Stimulated activated CD4-positive, alpha-beta T cell treated with anti-CD3 and anti-CD28 coated beads, Interleukin-15, amount 100 ng/mL, for 48 hours (primary cell): ENCODE measurements at regions not wholly inside any gene's neighbourhood (a gene's known extent, or its start where the extent isn't known, plus 50 kb on each side); places are given as distances from the start of the nearest gene placed in this dataset.

Source experiments
- DNase-seq, 2 donors: peaks; one replicate each; pipeline ENCODE4 v3.0.0-alpha.2; 2020; ENCODE audit warnings: low read depth in 2 of 2

- no peak for DNase-seq
These were observed 2151.6 kb downstream of the MRPL39 start for GRCh38 chr21:23455676-23456075.

GRCh38 chr21:23452384-23453083 lies 2154.7 kb downstream of the MRPL39 start:
- DNase-seq, result no peak

GRCh38 chr21:23445307-23445706 lies 2162.0 kb downstream of the MRPL39 start:
- no peak for DNase-seq

- DNase-seq, result no peak
These were observed 2169.2 kb downstream of the MRPL39 start for GRCh38 chr21:23438081-23438480.

- no peak for DNase-seq
These were observed 2204.3 kb downstream of the MRPL39 start for GRCh38 chr21:23402929-23403520.

GRCh38 chr21:23401278-23401677 lies 2206.0 kb downstream of the MRPL39 start:
- no peak for DNase-seq

- DNase-seq, result no peak
These were observed 2208.6 kb downstream of the MRPL39 start for GRCh38 chr21:23398726-23399125.

- no peak for DNase-seq
These were observed 2212.8 kb downstream of the MRPL39 start for GRCh38 chr21:23394458-23394857.

- DNase-seq, result no peak
These were observed 2222.6 kb downstream of the MRPL39 start for GRCh38 chr21:23384679-23385078.

- DNase-seq, result no peak
These were observed 2233.1 kb downstream of the MRPL39 start for GRCh38 chr21:23374155-23374554.

GRCh38 chr21:23356905-23357304 lies 2250.4 kb downstream of the MRPL39 start:
- DNase-seq, result no peak

GRCh38 chr21:23316190-23316589 lies 2291.1 kb downstream of the MRPL39 start:
- DNase-seq, result no peak

- DNase-seq, result no peak
These were observed 2298.5 kb downstream of the MRPL39 start for GRCh38 chr21:23308741-23309140.

GRCh38 chr21:23307065-23307464 lies 2300.2 kb downstream of the MRPL39 start:
- DNase-seq, result no peak

- DNase-seq, result no peak
These were observed 2294.1 kb downstream of the NCAM2 start for GRCh38 chr21:23292292-23292691.

- DNase-seq, result no peak
These were observed 2283.7 kb downstream of the NCAM2 start for GRCh38 chr21:23281917-23282316.

GRCh38 chr21:23249760-23250159 lies 2251.6 kb downstream of the NCAM2 start:
- DNase-seq, result no peak

- DNase-seq, result no peak
These were observed 2249.1 kb downstream of the NCAM2 start for GRCh38 chr21:23247334-23247733.

GRCh38 chr21:23245255-23245654 lies 2247.0 kb downstream of the NCAM2 start:
- DNase-seq, result no peak

- DNase-seq, result no peak
These were observed 2225.7 kb downstream of the NCAM2 start for GRCh38 chr21:23223882-23224281.

GRCh38 chr21:23218667-23219066 lies 2220.5 kb downstream of the NCAM2 start:
- no peak for DNase-seq

- no peak for DNase-seq
These were observed 2219.4 kb downstream of the NCAM2 start for GRCh38 chr21:23217597-23217996.

- no peak for DNase-seq
These were observed 2217.1 kb downstream of the NCAM2 start for GRCh38 chr21:23215261-23215660.
